CD14-positive monocyte (primary cell): ENCODE measurements at regions not wholly inside any gene's neighbourhood (a gene's known extent, or its start where the extent isn't known, plus 50 kb on each side); places are given as distances from the start of the nearest gene placed in this dataset.
A peak's percentile ranks its signal among the peaks of the same experiment; 100 is the strongest.

Experiments
- DNase-seq, 3 donors: peaks; one replicate each; pipeline ENCODE4 v3.0.0-alpha.2; 2011 to 2022
- H2AFZ ChIP-seq: 2 replicates; pipeline ENCODE4 v1.6.0; 2012; ENCODE audit warnings: mild to moderate bottlenecking, low read depth, low read length, inconsistent platforms; ENCODE audit not compliant: insufficient read depth, poor library complexity, severe bottlenecking
- H3K27ac ChIP-seq, 2 donors: 1 replicate in 1 of 2; 2 replicates in 1 of 2; pipeline ENCODE4 v1.5.1; 2012 to 2013; ENCODE audit warnings: low read length in 2 of 2, control low read depth in 1 of 2, inconsistent platforms in 1 of 2, low read depth in 1 of 2, mild to moderate bottlenecking in 1 of 2
- H3K27me3 ChIP-seq, 2 donors: one replicate each; pipeline versions ENCODE4 v1.6.0 to v1.6.1; 2011 to 2013; ENCODE audit warnings: low read length in 2 of 2; ENCODE audit not compliant: control insufficient read depth in 2 of 2, insufficient read depth in 2 of 2
- H3K36me3 ChIP-seq, 2 donors: replicated peaks in 1 of 2; 1 replicate in 1 of 2; 2 replicates in 1 of 2; pipeline versions ENCODE4 v1.5.1 to v1.6.1; 2012 to 2013; ENCODE audit warnings: low read length in 2 of 2, control low read depth in 1 of 2, inconsistent platforms in 1 of 2, mild to moderate bottlenecking in 1 of 2; ENCODE audit not compliant: insufficient read depth in 2 of 2, control insufficient read depth in 1 of 2
- H3K4me1 ChIP-seq, 2 donors: 1 replicate in 1 of 2; 2 replicates in 1 of 2; pipeline versions ENCODE4 v1.5.1 to v1.6.1; 2012 to 2013; ENCODE audit warnings: low read length in 2 of 2, control low read depth in 1 of 2, inconsistent platforms in 1 of 2, mild to moderate bottlenecking in 1 of 2, moderate library complexity in 1 of 2; ENCODE audit not compliant: insufficient read depth in 2 of 2, control insufficient read depth in 1 of 2
- H3K4me2 ChIP-seq: replicated peaks from 2 replicates; pipeline ENCODE3; 2012; ENCODE audit warnings: low read length, moderate library complexity, mild to moderate bottlenecking; ENCODE audit not compliant: poor library complexity, severe bottlenecking; ENCODE audit errors: extremely low read depth
- H3K4me3 ChIP-seq, 3 experiments: fragments of 200-600 bp in 1 of 3; sonication (generic) in 1 of 3; replicated peaks in 1 of 3; 1 replicate in 2 of 3; 2 replicates in 1 of 3; pipeline ENCODE4 v1.5.1; 2011 to 2013; ENCODE audit warnings: low read length in 3 of 3, mild to moderate bottlenecking in 3 of 3, control low read depth in 2 of 3, low read depth in 2 of 3, inconsistent platforms in 1 of 3, moderate library complexity in 1 of 3
- H3K79me2 ChIP-seq: 2 replicates; pipeline ENCODE4 v1.6.0; 2012; ENCODE audit warnings: mild to moderate bottlenecking, control low read depth, inconsistent platforms, low read length, moderate library complexity; ENCODE audit not compliant: insufficient read depth
- H3K9ac ChIP-seq: 2 replicates; pipeline ENCODE4 v1.6.0; 2017; ENCODE audit warnings: low read length, mild to moderate bottlenecking; ENCODE audit not compliant: insufficient read depth, poor library complexity, severe bottlenecking
- H3K9me3 ChIP-seq, 2 donors: replicated peaks in 1 of 2; 1 replicate in 1 of 2; 2 replicates in 1 of 2; pipeline versions ENCODE4 v1.5.1 to v1.6.1; 2012 to 2013; ENCODE audit warnings: low read length in 2 of 2, control low read depth in 1 of 2; ENCODE audit not compliant: control insufficient read depth in 1 of 2, insufficient read depth in 1 of 2
- H4K20me1 ChIP-seq: 2 replicates; pipeline ENCODE4 v1.6.0; 2012; ENCODE audit warnings: mild to moderate bottlenecking, low read length, control low read depth, moderate library complexity; ENCODE audit not compliant: insufficient read depth
- H3K27ac Mint-ChIP-seq, 7 donors: one replicate each; pipeline ENCODE4 v1.8.0; 2020; ENCODE audit warnings: mild to moderate bottlenecking in 7 of 7, mixed read lengths in 7 of 7, moderate library complexity in 6 of 7, inconsistent platforms in 2 of 7
- H3K27me3 Mint-ChIP-seq, 3 donors: one replicate each; pipeline ENCODE4 v1.8.0; 2021 to 2022; ENCODE audit warnings: low read depth in 3 of 3, mild to moderate bottlenecking in 3 of 3, mixed read lengths in 3 of 3, moderate library complexity in 3 of 3, inconsistent platforms in 1 of 3
- H3K36me3 Mint-ChIP-seq, 2 donors: one replicate each; pipeline ENCODE4 v1.8.0; 2020; ENCODE audit warnings: mixed read lengths in 2 of 2, inconsistent platforms in 1 of 2, mild to moderate bottlenecking in 1 of 2
- H3K4me1 Mint-ChIP-seq: one replicate; pipeline ENCODE4 v1.8.0; 2020; ENCODE audit warnings: mild to moderate bottlenecking, mixed read lengths
- H3K4me3 Mint-ChIP-seq, 2 donors: one replicate each; pipeline ENCODE4 v1.8.0; 2020; ENCODE audit warnings: mild to moderate bottlenecking in 2 of 2, mixed read lengths in 2 of 2, moderate library complexity in 1 of 2
- H3K9me3 Mint-ChIP-seq, 7 donors: one replicate each; pipeline ENCODE4 v1.8.0; 2020 to 2022; ENCODE audit warnings: mixed read lengths in 7 of 7, mild to moderate bottlenecking in 6 of 7, moderate library complexity in 6 of 7, inconsistent platforms in 2 of 7
- WGBS: methylation state at CpG from one replicate; pipeline ENCODE4 v1.1.5; 2013; ENCODE audit warnings: missing lambda C conversion rate; ENCODE audit not compliant: insufficient coverage; 5-methylcytosine and 5-hydroxymethylcytosine counted together
- intact Hi-C, 2 donors: fragments of 100-400 bp; cut with micrococcal nuclease; formaldehyde crosslinking; loops; one replicate each; pipeline versions ENCODE4 v1.15.0 to v1.15.1; 2023
- TF ChIP-seq, protein P1 (sequence below): fragments of 200-600 bp; IDR thresholded peaks from one replicate; pipeline ENCODE4 v1.8.0; 2022; ENCODE audit warnings: antibody characterized with exemption, mild to moderate bottlenecking

DNA sequence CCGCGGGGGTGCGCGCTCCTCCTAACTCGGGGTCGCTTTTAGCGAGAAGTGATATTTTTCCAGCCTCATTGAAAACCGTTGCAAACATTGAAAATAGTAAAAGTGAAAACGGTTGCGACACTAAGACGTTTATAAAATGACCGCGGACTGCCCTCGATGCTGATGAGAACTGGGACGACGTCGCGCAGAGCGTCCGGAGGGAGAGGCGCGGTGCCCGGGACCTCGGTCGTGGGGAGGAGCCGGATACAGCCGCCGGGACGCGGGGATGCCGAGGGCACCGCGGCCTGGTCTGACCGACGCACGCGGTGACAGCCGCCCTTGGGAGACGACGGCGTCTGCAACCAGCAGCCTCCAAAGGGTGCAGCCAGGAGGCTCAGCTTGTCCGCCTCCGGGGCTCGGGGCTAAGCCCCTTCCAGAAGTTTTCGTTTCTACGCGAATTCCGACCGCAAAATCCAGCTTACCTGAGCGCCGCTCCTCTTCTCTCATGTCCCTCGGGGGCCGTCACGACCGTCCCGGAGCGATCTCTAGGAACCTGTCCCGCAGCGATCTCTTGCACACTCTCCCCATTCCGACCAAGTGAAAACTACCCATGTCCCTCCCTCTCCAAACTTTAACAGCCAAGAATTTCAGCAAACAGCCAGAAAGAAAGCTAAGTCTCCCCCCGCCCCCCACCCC is 144.4 kb upstream of the ETS2 start:
- Histone ChIP-seq H4K20me1 (no peaks in the 10 kb centered on the region), H3K79me2 (no peaks in the 10 kb centered on the region), H3K27ac (no peak overlapping the region), H3K4me2 (peak overlapping the region; percentile 98), H3K36me3 (no peaks in the 10 kb centered on the region), H3K9me3 (no peaks in the 10 kb centered on the region), H3K4me1 (peaks cover 14 to 29% of the 10 kb centered on the region in 2 donors), H3K9ac (peak overlapping the region; percentile 49), H2AFZ (peak overlapping the region; percentile 82), H3K4me3 (peak overlapping the region; percentile 78 to 81 (median 81)), H3K27me3 (peaks cover 27 to 33% of the 10 kb centered on the region in 2 donors)
- H3K9me3 Mint-ChIP-seq: peaks cover 0 to 8% (median 0%) of the 10 kb centered on the region in 7 donors
- TF ChIP-seq, protein P1, sequence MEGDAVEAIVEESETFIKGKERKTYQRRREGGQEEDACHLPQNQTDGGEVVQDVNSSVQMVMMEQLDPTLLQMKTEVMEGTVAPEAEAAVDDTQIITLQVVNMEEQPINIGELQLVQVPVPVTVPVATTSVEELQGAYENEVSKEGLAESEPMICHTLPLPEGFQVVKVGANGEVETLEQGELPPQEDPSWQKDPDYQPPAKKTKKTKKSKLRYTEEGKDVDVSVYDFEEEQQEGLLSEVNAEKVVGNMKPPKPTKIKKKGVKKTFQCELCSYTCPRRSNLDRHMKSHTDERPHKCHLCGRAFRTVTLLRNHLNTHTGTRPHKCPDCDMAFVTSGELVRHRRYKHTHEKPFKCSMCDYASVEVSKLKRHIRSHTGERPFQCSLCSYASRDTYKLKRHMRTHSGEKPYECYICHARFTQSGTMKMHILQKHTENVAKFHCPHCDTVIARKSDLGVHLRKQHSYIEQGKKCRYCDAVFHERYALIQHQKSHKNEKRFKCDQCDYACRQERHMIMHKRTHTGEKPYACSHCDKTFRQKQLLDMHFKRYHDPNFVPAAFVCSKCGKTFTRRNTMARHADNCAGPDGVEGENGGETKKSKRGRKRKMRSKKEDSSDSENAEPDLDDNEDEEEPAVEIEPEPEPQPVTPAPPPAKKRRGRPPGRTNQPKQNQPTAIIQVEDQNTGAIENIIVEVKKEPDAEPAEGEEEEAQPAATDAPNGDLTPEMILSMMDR: no peak
- H3K27me3 Mint-ChIP-seq: peaks cover 19 to 35% (median 35%) of the 10 kb centered on the region in 3 donors
- H3K4me3 Mint-ChIP-seq: peak overlapping the region; percentile 96 to 99
- WGBS: 0% methylated on average over 51 of the region's 61 CpGs
- peaks cover 0 to 3% of the 10 kb centered on the region in 2 donors for H3K36me3 Mint-ChIP-seq
- intact Hi-C loops: no loop called here
- DNase-seq: peak; percentile 30 to 39 (median 37)
- peak overlapping the region in 6 of 7 donors; percentile 40 to 73 (median 60) for H3K27ac Mint-ChIP-seq
- peaks cover 18% of the 10 kb centered on the region for H3K4me1 Mint-ChIP-seq

DNA sequence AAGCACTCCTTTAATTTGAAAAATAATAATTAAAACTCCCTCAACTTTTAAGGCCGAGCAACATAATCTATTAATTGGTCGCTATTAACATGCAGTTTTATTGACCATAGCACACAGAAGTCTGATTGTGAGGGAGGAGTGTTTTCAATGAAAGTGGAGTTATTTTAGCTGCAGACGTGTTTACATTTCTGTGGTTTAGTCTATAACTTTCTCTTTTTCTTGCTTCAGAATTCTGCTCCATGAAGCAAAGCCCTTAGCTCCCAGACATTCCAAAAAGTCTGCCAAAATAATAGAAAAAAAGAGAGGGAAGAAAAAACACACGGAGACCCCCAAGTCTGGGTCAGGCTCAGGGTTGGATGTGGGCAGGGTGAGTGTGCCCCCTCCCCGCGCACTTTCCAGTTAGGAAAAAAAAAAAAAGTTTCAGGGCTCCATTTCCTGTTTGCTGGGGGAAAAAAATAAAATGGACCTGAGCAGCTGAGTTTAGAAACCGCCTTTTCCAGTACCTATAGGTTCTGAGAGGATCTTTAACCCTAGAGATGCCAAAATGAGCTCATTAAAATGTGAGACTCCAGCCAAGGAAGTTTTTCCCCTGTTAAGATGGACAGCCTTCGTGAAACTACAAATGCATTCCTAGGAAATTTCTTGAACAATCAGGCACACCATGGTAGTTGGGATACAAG is 143.7 kb upstream of the ETS2 start:
- no peaks in the 10 kb centered on the region for H3K36me3 ChIP-seq
- H3K79me2 ChIP-seq: no peaks in the 10 kb centered on the region
- intact Hi-C loops: no loop called here
- peak overlapping the region; percentile 82 for H2AFZ ChIP-seq
- DNase-seq: no peak
- H3K4me2 ChIP-seq: peak overlapping the region; percentile 98
- no peak overlapping the region for H3K9ac ChIP-seq
- H3K27ac Mint-ChIP-seq: peak overlapping the region in 1 of 7 donors; percentile 43
- no peak overlapping the region for H3K27ac ChIP-seq
- H3K9me3 Mint-ChIP-seq: peaks cover 0 to 8% (median 0%) of the 10 kb centered on the region in 7 donors
- peaks cover 27 to 33% of the 10 kb centered on the region in 2 donors for H3K27me3 ChIP-seq
- no CpG with 5 or more reads among the region's 8 CpGs for WGBS
- H3K4me3 ChIP-seq: peak overlapping the region in 1 of 3 experiments; percentile 81
- peak overlapping the region; percentile 96 to 99 for H3K4me3 Mint-ChIP-seq
- H3K36me3 Mint-ChIP-seq: peaks cover 0 to 3% of the 10 kb centered on the region in 2 donors
- peaks cover 19% of the 10 kb centered on the region for H3K4me1 Mint-ChIP-seq
- peaks cover 15 to 31% of the 10 kb centered on the region in 2 donors for H3K4me1 ChIP-seq
- TF ChIP-seq, protein P1: no peak
- H3K9me3 ChIP-seq: no peaks in the 10 kb centered on the region
- peaks cover 20 to 35% (median 35%) of the 10 kb centered on the region in 3 donors for H3K27me3 Mint-ChIP-seq
- no peaks in the 10 kb centered on the region for H4K20me1 ChIP-seq
